ENCODE measurements at regions not wholly inside any gene's neighbourhood (a gene's known extent, or its start where the extent isn't known, plus 50 kb on each side); places are given as distances from the start of the nearest gene placed in this dataset.

DNA sequence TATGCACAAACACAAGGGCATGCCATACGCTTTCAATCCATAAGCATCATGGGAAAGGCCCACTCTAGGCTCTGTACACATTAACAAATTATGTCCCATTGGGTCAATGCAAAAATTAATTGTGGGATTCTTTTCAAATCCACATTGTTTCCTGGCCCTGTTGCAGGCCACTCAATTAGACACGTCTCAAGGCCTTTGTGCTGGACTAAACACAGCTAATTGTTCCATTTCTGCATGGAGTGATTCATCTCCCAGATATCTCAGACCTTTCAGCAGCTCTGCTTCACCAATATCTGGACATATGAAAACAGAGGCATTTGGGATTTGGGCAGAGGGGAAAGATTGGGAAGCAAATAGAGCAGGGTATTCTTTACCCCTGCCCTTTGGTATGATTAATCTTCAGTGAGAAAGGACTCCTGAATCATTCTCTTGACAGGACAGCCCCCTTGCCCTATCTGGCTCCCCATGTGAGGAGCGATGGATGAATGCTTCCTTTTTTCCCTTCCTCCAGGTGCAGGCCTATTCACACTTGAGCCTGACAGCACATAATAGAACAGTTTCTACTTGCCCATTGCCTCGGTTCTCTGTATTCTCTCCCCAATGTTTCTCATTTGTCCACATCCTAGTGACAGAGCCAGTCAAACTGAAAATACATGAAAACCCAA is 547.6 kb downstream of the HAO1 start:
- no peak overlapping the region for H3K4me3 ChIP-seq (ENCODE audit: insufficient read depth, low read depth, low read length)
- no TSS peak for BruUV-seq (replicated peaks)
- no peaks in the 10 kb centered on the region for H4K20me1 ChIP-seq (ENCODE audit: insufficient read depth, low read length)
- no peak overlapping the region for H3K4me2 ChIP-seq (ENCODE audit: low read depth, low read length)
- no peaks in the 10 kb centered on the region for H3K4me1 ChIP-seq (ENCODE audit: control insufficient read depth, insufficient read depth, low read length)
- no CpG with 5 or more reads among the region's 4 CpGs for WGBS, 2 experiments (ENCODE audit: extremely low coverage in 2 of 2, insufficient read length in 1 of 2)
- no peak overlapping the region for H2BK120ac ChIP-seq (ENCODE audit: low read depth, low read length)
- no peak overlapping the region for H3K9ac ChIP-seq (ENCODE audit: low read depth, low read length)
- no peak overlapping the region for H3K18ac ChIP-seq (ENCODE audit: low read depth, low read length)
- H2BK15ac ChIP-seq (ENCODE audit: low read depth, low read length), result no peak overlapping the region
- H3K56ac ChIP-seq (ENCODE audit: extremely low read depth, insufficient read depth, low read length), result no peak overlapping the region
- no peak overlapping the region for H3K27ac ChIP-seq (ENCODE audit: insufficient read depth, low read length)
- H2BK20ac ChIP-seq (ENCODE audit: low read depth, low read length), result no peak overlapping the region
- no peaks in the 10 kb centered on the region for H3K27me3 ChIP-seq (ENCODE audit: control insufficient read depth, insufficient read depth, low read length)
- H3K36me3 ChIP-seq (ENCODE audit: control insufficient read depth, insufficient read depth, low read length), result no peaks in the 10 kb centered on the region
- H2AK9ac ChIP-seq (replicated peaks; ENCODE audit: low read depth, low read length, poor library complexity), result no peak overlapping the region
- intact Hi-C loops (cut with micrococcal nuclease), result no loop called here
- TF ChIP-seq ELK1 (IDR thresholded peaks at IDR 0.05; ENCODE audit: borderline replicate concordance, low read depth, low read length), result no peak
- no peak for TF ChIP-seq RCOR1 (IDR thresholded peaks at IDR 0.05; ENCODE audit: insufficient replicate concordance, low read length)
- TF ChIP-seq MAZ (IDR thresholded peaks at IDR 0.05; ENCODE audit: borderline replicate concordance, low read depth, low read length), result no peak
- ATAC-seq (ENCODE audit: low read depth) (no peak), DNase-seq (no peak)
- H3K4ac ChIP-seq (ENCODE audit: low read depth, low read length), result no peak overlapping the region
- H3K9me1 ChIP-seq (ENCODE audit: insufficient read depth, low read length), result no peaks in the 10 kb centered on the region
- POLR2A ChIA-PET (ENCODE audit: unreplicated experiment), result no interaction called here
- no peak overlapping the region for H4K5ac ChIP-seq (ENCODE audit: low read depth, low read length)
- CTCF ChIA-PET, result interaction anchor here (0.5 kb wide), 1 partner anchor 971 kb away, joined by 4 read pairs; no protein-coding TSS in a partner anchor
- no peaks in the 10 kb centered on the region for H3K9me3 ChIP-seq (ENCODE audit: control insufficient read depth, insufficient read depth, low read length)
- no peak overlapping the region for H2AK5ac ChIP-seq (ENCODE audit: low read depth, low read length)
- H2AFZ ChIP-seq (replicated peaks; ENCODE audit: low read length, poor library complexity), result no peak overlapping the region
- in situ Hi-C loops (cut with MboI; ENCODE audit: low sequenced_read_pairs), result no loop called here
- H2BK5ac ChIP-seq (ENCODE audit: low read depth, low read length, poor library complexity, severe bottlenecking), result no peak overlapping the region
- no peaks in the 10 kb centered on the region for H3K79me1 ChIP-seq (ENCODE audit: low read depth in 1 of 2, low read length in 2 of 2)
- no peak overlapping the region for H4K8ac ChIP-seq (ENCODE audit: low read depth in 2 of 2, low read length in 2 of 2)
- dilution Hi-C loops (cut with HindIII; ENCODE audit: low sequenced_read_pairs, unreplicated experiment), result no loop called here
- H4K91ac ChIP-seq (ENCODE audit: insufficient read depth, low read depth, low read length), result no peak overlapping the region
- H3K14ac ChIP-seq (replicated peaks; ENCODE audit: low read depth, low read length), result no peak overlapping the region
- no peak overlapping the region for H3K23ac ChIP-seq (ENCODE audit: low read depth, low read length)
